AG10803 (cell line): ENCODE measurements at regions not wholly inside any gene's neighbourhood (a gene's known extent, or its start where the extent isn't known, plus 50 kb on each side); places are given as distances from the start of the nearest gene placed in this dataset.
"Not testable (repeated sequence)": the region's sequence is repeated elsewhere in the genome, so short reads cannot be mapped to it uniquely, and the experiment has no call there.

Experiments used
- DNase-seq: peaks from one replicate; pipeline ENCODE4 v3.0.0; 2010; ENCODE audit warnings: low read depth
- H3K4me3 ChIP-seq: 2 replicates; pipeline ENCODE4 v1.5.1; 2011; ENCODE audit warnings: mild to moderate bottlenecking, low read length, control low read depth
- TF ChIP-seq, protein P1 (sequence below): conservative IDR thresholded peaks from 2 replicates; pipeline ENCODE4 v1.5.1; 2011; ENCODE audit warnings: mild to moderate bottlenecking, low read length, control low read depth, inconsistent platforms

DNA sequence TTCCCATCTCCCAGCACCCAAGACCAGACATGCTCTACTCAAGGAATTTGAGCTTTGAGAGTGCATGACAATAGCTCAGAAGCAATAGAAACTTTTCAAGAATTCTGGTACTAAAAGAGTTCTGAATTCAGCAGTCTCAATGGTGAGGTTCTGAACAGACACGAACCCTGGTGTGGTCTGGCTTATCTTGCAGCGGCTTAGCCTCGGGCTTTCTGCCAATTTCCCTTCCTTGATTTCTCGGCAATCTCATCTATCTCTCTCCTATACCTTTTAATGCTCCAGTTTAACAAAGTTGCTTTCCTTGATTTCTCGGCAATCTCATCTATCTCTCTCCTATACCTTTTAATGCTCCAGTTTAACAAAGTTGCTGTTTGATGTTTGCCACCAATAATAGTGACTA, 174.6 kb downstream of the SPRY2 start:
- TF ChIP-seq, protein P1, sequence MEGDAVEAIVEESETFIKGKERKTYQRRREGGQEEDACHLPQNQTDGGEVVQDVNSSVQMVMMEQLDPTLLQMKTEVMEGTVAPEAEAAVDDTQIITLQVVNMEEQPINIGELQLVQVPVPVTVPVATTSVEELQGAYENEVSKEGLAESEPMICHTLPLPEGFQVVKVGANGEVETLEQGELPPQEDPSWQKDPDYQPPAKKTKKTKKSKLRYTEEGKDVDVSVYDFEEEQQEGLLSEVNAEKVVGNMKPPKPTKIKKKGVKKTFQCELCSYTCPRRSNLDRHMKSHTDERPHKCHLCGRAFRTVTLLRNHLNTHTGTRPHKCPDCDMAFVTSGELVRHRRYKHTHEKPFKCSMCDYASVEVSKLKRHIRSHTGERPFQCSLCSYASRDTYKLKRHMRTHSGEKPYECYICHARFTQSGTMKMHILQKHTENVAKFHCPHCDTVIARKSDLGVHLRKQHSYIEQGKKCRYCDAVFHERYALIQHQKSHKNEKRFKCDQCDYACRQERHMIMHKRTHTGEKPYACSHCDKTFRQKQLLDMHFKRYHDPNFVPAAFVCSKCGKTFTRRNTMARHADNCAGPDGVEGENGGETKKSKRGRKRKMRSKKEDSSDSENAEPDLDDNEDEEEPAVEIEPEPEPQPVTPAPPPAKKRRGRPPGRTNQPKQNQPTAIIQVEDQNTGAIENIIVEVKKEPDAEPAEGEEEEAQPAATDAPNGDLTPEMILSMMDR, result no peak
- DNase-seq, result no peak
- no peak overlapping the region for H3K4me3 ChIP-seq

- TF ChIP-seq, protein P1, result no peak
- H3K4me3 ChIP-seq, result no peak overlapping the region
- peak; percentile 41 for DNase-seq
Measured at GRCh38 chr13:80164462-80164861, 176.5 kb downstream of the SPRY2 start.

- DNase-seq, result no peak
- TF ChIP-seq, protein P1, result no peak
Measured at GRCh38 chr13:80161896-80162295, 179.0 kb downstream of the SPRY2 start.

GRCh38 chr13:80161219-80161618, 179.7 kb downstream of the SPRY2 start:
- H3K4me3 ChIP-seq, result no peak overlapping the region
- TF ChIP-seq, protein P1, result no peak
- no peak for DNase-seq

More at GRCh38 chr13:80161896-80162295, 179.0 kb downstream of the SPRY2 start:
- no peak overlapping the region for H3K4me3 ChIP-seq

DNA sequence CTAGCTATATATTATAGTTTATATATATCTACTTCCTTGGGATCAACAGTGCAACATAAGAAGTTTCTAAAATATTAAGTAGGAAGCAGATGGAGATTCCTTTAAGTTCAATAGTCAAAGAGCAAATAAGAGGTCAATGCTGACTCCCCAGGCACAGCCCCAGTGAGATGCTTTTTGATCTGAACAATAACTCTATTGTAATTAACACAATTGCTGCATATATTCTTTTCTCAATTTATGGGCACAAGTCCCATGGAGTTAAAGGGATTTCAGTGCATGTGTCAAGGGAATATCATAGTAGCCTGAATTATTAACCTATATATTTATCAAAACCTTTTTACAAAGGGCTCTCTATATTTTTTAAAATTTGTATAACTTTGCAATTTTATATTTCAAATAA, 180.8 kb downstream of the SPRY2 start:
- TF ChIP-seq, protein P1, result no peak
- no peak for DNase-seq
- no peak overlapping the region for H3K4me3 ChIP-seq

GRCh38 chr13:80157261-80157932, 183.5 kb downstream of the SPRY2 start:
- DNase-seq, result peak; percentile 41
- TF ChIP-seq, protein P1, result no peak

GRCh38 chr13:80152142-80152541, 188.8 kb downstream of the SPRY2 start:
- H3K4me3 ChIP-seq, DNase-seq: not testable (repeated sequence)

More at GRCh38 chr13:80157261-80157932, 183.5 kb downstream of the SPRY2 start:
- H3K4me3 ChIP-seq, result no peak overlapping the region
